ENCODE measurements at regions not wholly inside any gene's neighbourhood (a gene's known extent, or its start where the extent isn't known, plus 50 kb on each side); places are given as distances from the start of the nearest gene placed in this dataset.

DNA sequence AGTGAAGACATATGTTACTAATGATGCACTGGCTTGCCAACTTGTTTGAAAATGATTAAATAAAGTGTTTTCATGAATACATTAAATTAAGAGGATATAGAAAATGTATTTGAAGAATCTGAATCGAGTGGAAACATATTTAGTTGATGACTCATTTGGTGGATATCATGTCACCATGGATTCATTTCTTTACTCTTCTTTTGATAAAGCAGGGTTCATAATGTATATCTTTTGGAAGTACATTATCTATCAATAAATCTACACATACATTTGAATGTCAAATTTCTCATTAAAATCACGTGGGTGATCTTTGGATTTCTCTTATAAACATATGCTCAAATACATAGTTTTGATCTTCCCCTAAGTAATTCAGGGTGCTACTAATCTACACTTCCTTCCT lies 1148.1 kb upstream of the ACO1 start:
- no peak overlapping the region for H3K4me3 ChIP-seq
- H3K9me3 ChIP-seq = no peaks in the 10 kb centered on the region
- 36% methylated on average over 2 of the region's 2 CpGs for WGBS
- no peak for DNase-seq (ENCODE audit: extremely low spot score)
- no peaks in the 10 kb centered on the region for H3K36me3 ChIP-seq
- TF ChIP-seq POLR2A (IDR thresholded peaks at IDR 0.05; ENCODE audit: low read depth) (no peak), POLR2AphosphoS5 (IDR thresholded peaks at IDR 0.05) (no peak), EP300 (IDR thresholded peaks at IDR 0.05) (no peak)
- TF ChIP-seq, protein P1, sequence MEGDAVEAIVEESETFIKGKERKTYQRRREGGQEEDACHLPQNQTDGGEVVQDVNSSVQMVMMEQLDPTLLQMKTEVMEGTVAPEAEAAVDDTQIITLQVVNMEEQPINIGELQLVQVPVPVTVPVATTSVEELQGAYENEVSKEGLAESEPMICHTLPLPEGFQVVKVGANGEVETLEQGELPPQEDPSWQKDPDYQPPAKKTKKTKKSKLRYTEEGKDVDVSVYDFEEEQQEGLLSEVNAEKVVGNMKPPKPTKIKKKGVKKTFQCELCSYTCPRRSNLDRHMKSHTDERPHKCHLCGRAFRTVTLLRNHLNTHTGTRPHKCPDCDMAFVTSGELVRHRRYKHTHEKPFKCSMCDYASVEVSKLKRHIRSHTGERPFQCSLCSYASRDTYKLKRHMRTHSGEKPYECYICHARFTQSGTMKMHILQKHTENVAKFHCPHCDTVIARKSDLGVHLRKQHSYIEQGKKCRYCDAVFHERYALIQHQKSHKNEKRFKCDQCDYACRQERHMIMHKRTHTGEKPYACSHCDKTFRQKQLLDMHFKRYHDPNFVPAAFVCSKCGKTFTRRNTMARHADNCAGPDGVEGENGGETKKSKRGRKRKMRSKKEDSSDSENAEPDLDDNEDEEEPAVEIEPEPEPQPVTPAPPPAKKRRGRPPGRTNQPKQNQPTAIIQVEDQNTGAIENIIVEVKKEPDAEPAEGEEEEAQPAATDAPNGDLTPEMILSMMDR (IDR thresholded peaks at IDR 0.05) = no peak
- no peaks in the 10 kb centered on the region for H3K4me1 ChIP-seq
- intact Hi-C loops (cut with DNase I) = no loop called here
- no peak overlapping the region for H3K27ac ChIP-seq (replicated peaks in 1 of 4)
- H3K27me3 ChIP-seq = no peaks in the 10 kb centered on the region

DNA sequence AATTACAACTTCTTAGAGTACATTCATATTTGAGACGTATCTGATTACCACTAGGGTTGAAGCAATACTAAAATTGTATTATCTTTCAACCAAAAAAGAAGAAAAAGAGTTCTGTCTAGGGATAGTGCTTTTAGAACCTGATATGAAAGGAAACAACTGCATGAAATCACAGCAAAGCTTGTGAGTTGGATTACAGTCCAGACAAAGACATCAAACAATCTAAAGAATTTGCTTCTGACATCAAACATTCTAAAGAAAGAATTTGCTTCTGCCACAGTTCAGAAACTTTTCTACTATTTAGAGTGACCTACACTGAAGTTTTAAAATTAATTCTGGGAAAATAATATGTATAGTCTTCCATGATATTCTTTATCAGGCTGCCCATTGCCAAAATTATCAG lies 1141.1 kb upstream of the ACO1 start:
- no peaks in the 10 kb centered on the region for H3K27me3 ChIP-seq
- no peak overlapping the region for H3K27ac ChIP-seq (replicated peaks in 1 of 4)
- no peak for DNase-seq (ENCODE audit: extremely low spot score)
- 79% methylated on average over 1 of the region's 1 CpG for WGBS
- H3K36me3 ChIP-seq = no peaks in the 10 kb centered on the region
- no peaks in the 10 kb centered on the region for H3K9me3 ChIP-seq
- H3K4me3 ChIP-seq = no peak overlapping the region
- H3K4me1 ChIP-seq = no peaks in the 10 kb centered on the region
- intact Hi-C loops (cut with DNase I) = no loop called here
- TF ChIP-seq EP300 (IDR thresholded peaks at IDR 0.05) (no peak), POLR2AphosphoS5 (IDR thresholded peaks at IDR 0.05) (no peak), POLR2A (IDR thresholded peaks at IDR 0.05; ENCODE audit: low read depth) (no peak)
- TF ChIP-seq, protein P1 (IDR thresholded peaks at IDR 0.05) = no peak

DNA sequence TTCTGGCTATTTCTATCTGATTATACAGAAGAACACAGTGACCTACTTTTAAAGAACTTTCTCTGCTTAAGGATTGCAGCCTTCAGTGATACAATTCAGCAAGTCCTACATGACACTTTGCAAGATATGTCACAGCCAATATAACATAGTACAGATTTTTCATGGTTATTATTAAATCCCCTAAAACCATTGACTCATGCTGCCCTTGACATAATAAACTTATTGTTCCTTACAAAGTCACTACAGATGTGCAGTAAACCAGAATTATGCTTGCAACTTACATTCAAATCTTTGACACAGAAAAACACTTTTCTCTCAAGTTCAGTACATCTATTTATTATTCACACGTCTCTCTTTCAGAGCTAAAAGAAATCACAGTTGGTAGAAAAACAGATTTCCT lies 1136.3 kb upstream of the ACO1 start:
- 68% methylated on average over 1 of the region's 1 CpG for WGBS
- TF ChIP-seq POLR2AphosphoS5 (IDR thresholded peaks at IDR 0.05) (no peak), EP300 (IDR thresholded peaks at IDR 0.05) (no peak), POLR2A (IDR thresholded peaks at IDR 0.05; ENCODE audit: low read depth) (no peak)
- TF ChIP-seq, protein P1 (IDR thresholded peaks at IDR 0.05) = no peak
- Histone ChIP-seq H3K4me3 (no peak overlapping the region), H3K27ac (replicated peaks in 1 of 4) (no peak overlapping the region), H3K9me3 (no peaks in the 10 kb centered on the region), H3K36me3 (no peaks in the 10 kb centered on the region), H3K27me3 (no peaks in the 10 kb centered on the region), H3K4me1 (no peaks in the 10 kb centered on the region)
- intact Hi-C loops (cut with DNase I) = no loop called here
- DNase-seq (ENCODE audit: extremely low spot score) = no peak

DNA sequence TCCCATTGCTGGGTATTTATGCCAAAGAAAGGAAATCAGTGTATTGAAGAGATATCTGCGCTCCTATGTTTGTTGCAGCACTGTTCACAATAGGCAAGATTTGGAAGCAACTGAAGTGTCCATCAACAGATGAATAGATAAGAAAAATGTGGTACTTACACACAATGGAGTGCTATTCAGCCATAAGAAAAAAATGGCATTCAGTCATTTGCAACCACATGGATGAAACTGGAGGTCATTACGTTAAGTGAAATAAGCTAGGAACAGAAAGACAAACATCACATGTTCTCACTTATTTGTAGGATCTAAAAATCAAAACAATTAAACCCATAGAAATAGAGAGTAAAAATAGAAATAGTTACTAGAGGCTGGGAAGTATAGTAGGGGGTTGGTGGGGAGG lies 1133.1 kb upstream of the ACO1 start:
- Histone ChIP-seq H3K4me1 (no peaks in the 10 kb centered on the region), H3K27ac (replicated peaks in 1 of 4) (no peak overlapping the region), H3K27me3 (no peaks in the 10 kb centered on the region), H3K9me3 (peaks cover 0 to 9% (median 0%) of the 10 kb centered on the region in 4 donors), H3K36me3 (no peaks in the 10 kb centered on the region), H3K4me3 (no peak overlapping the region)
- WGBS = 95% methylated on average over 2 of the region's 2 CpGs
- intact Hi-C loops (cut with DNase I) = no loop called here
- TF ChIP-seq POLR2A (IDR thresholded peaks at IDR 0.05; ENCODE audit: low read depth) = no peak
- TF ChIP-seq EP300 (IDR thresholded peaks at IDR 0.05) = no peak
- TF ChIP-seq, protein P1 (IDR thresholded peaks at IDR 0.05) = no peak
- DNase-seq (ENCODE audit: extremely low spot score) = no peak

All from esophagus muscularis mucosa (tissue), 4 donors.